ENCODE measurements at regions not wholly inside any gene's neighbourhood (a gene's known extent, or its start where the extent isn't known, plus 50 kb on each side); places are given as distances from the start of the nearest gene placed in this dataset.

DNA sequence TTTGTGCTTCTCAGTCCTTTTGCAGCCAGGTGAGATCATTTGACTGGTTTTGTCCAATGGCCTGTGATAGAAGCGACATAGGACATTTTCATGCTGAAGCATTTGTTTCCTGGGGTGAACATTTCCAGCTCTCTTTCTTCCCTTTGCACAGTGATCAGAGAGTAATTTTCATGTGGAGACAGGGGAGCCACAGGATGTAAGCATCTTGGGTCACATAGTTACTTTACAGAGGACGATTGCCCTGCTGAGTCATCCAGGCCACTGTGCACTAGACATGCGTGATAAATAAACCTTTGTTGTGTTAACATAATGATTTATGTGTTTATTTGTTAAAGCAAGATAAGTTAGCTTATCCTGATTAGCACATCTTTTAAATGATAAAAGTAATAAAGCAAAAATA is 263.5 kb upstream of the CCDC179 start:
- TF ChIP-seq, protein P1, sequence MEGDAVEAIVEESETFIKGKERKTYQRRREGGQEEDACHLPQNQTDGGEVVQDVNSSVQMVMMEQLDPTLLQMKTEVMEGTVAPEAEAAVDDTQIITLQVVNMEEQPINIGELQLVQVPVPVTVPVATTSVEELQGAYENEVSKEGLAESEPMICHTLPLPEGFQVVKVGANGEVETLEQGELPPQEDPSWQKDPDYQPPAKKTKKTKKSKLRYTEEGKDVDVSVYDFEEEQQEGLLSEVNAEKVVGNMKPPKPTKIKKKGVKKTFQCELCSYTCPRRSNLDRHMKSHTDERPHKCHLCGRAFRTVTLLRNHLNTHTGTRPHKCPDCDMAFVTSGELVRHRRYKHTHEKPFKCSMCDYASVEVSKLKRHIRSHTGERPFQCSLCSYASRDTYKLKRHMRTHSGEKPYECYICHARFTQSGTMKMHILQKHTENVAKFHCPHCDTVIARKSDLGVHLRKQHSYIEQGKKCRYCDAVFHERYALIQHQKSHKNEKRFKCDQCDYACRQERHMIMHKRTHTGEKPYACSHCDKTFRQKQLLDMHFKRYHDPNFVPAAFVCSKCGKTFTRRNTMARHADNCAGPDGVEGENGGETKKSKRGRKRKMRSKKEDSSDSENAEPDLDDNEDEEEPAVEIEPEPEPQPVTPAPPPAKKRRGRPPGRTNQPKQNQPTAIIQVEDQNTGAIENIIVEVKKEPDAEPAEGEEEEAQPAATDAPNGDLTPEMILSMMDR (optimal IDR thresholded peaks at IDR 0.05 in 1 of 3, IDR thresholded peaks at IDR 0.05 in 1 of 3, conservative IDR thresholded peaks at IDR 0.05 in 1 of 3; ENCODE audit: extremely low read depth in 1 of 3, insufficient read depth in 2 of 3, low read length in 3 of 3) = no peak
- TF ChIP-seq EZH2 (IDR thresholded peaks at IDR 0.05; ENCODE audit: low read length) = no peak
